Large intestine (tissue), 3 donors: ENCODE measurements at regions not wholly inside any gene's neighbourhood (a gene's known extent, or its start where the extent isn't known, plus 50 kb on each side); places are given as distances from the start of the nearest gene placed in this dataset.

ENCODE experiments used
- DNase-seq, 2 donors: peaks; one replicate each; pipeline versions ENCODE4 v3.0.0 to v3.0.0-alpha.2; 2013
- H3K27ac ChIP-seq: one replicate; pipeline ENCODE4 v1.5.1; 2013; ENCODE audit warnings: low read length
- H3K27me3 ChIP-seq: 2 replicates; pipeline ENCODE4 v1.6.1; 2013; ENCODE audit warnings: low read length; ENCODE audit not compliant: control insufficient read depth, insufficient read depth
- H3K36me3 ChIP-seq: 2 replicates; pipeline ENCODE4 v1.6.1; 2013; ENCODE audit warnings: low read length; ENCODE audit not compliant: control insufficient read depth, insufficient read depth
- H3K4me1 ChIP-seq: one replicate; pipeline ENCODE4 v1.6.1; 2013; ENCODE audit warnings: low read length; ENCODE audit not compliant: control insufficient read depth, insufficient read depth
- H3K4me3 ChIP-seq: one replicate; pipeline ENCODE4 v1.5.1; 2013; ENCODE audit warnings: low read length
- H3K9me3 ChIP-seq: one replicate; pipeline ENCODE4 v1.6.1; 2013; ENCODE audit warnings: mild to moderate bottlenecking, low read depth, low read length, moderate library complexity; ENCODE audit not compliant: control insufficient read depth
- WGBS: methylation state at CpG from one replicate; pipeline ENCODE4 v1.1.5; 2013; ENCODE audit warnings: low lambda C conversion rate; ENCODE audit not compliant: insufficient coverage; 5-methylcytosine and 5-hydroxymethylcytosine counted together

DNA sequence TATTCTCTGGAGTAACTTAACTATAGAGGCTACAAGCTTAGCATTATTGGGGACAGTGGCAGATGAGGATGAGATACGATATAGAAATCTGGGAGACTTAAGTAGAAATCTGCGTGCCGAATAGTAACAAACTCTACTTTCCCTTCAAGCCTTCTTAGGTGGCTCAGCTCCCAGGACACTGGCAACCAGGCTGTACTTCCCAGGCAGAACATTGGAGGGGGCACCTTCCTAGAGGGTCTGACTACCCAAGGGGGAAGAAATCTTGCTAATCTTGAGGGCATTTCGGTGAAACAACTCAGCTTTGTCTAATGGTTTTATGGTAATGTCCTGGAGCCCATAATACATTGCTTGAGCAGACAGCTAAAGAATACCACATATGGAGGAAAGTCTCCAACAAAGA lies 126.2 kb upstream of the DTNA start:
- DNase-seq: no peak
- Histone ChIP-seq H3K4me3 (no peak overlapping the region), H3K27ac (no peak overlapping the region), H3K27me3 (no peaks in the 10 kb centered on the region), H3K9me3 (peaks cover 5% of the 10 kb centered on the region), H3K4me1 (no peaks in the 10 kb centered on the region), H3K36me3 (no peaks in the 10 kb centered on the region)
- WGBS: 100% methylated on average over 1 of the region's 4 CpGs

DNA sequence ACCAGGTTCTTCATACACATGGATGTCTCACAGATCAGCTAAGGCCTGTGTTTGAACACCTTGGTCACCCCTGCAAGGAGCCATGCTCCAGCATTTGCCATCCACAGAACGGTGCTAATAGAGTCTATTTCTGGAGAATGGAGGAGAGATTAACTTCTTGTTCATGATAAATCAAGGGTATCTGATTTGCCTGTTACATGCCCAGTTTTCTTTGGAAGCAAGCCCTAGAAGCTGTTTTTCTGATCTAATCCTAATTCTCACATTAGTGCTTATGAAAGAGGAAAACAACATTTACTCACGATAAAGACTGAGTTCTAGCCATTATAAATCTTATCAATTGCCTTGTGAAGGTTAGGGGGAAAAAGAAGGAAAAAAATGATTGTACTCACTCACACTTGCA lies 119.6 kb upstream of the DTNA start:
- H3K4me1 ChIP-seq: no peaks in the 10 kb centered on the region
- no peaks in the 10 kb centered on the region for H3K27me3 ChIP-seq
- no peak overlapping the region for H3K27ac ChIP-seq
- H3K9me3 ChIP-seq: no peaks in the 10 kb centered on the region
- WGBS: no CpG with 5 or more reads among the region's 2 CpGs
- no peak for DNase-seq
- H3K36me3 ChIP-seq: no peaks in the 10 kb centered on the region
- no peak overlapping the region for H3K4me3 ChIP-seq

DNA sequence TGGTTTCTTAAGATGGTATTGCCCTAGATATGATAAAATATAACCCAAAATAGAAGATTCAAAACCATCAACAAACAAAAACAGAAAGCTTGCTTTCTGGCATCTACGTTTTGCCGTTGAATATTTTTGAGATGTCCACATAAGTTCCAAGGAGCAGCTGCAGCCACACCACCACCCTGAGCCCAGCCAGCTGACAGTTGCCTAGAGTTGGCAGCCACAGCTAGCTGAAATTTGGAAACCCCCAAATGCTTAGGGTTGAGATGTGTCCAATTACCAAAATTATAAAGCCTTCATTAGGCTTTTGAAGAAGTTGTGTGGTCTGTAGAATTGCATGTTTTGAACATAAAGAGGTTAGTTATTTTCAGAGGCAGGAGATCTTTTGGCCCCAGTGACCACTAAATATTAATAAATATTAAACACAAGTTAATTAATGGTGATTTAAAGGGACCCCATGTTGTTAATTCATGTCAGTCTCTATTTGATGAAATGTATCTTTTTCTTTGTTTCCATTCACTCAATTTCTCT lies 118.1 kb upstream of the DTNA start:
- Histone ChIP-seq H3K4me3 (no peak overlapping the region), H3K9me3 (no peaks in the 10 kb centered on the region), H3K27ac (no peak overlapping the region), H3K4me1 (no peaks in the 10 kb centered on the region), H3K27me3 (no peaks in the 10 kb centered on the region), H3K36me3 (no peaks in the 10 kb centered on the region)
- DNase-seq: no peak
- whole genome bisulfite sequencing: no CpG with 5 or more reads among the region's 2 CpGs

DNA sequence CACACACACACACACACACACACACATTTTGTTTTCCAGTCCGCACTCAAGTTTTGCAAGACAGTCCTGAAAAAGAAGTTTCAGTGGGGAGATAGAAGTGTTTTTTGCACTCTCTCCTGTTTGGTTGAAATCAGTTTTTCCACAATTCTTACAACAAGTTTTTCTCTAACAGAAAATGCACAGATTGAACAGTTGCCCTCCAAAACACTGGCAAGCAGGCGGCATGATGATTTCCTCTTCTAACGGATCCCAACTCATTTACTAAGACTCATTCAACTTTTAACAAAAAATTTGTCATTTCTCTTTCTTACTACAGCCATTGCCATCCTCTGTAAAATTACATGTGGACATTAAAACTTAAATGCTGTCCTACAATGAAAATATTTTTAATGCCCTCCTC lies 117.6 kb upstream of the DTNA start:
- WGBS: 80% methylated on average over 1 of the region's 3 CpGs
- H3K9me3 ChIP-seq: no peaks in the 10 kb centered on the region
- no peak overlapping the region for H3K27ac ChIP-seq
- no peaks in the 10 kb centered on the region for H3K4me1 ChIP-seq
- no peaks in the 10 kb centered on the region for H3K36me3 ChIP-seq
- no peak for DNase-seq
- H3K4me3 ChIP-seq: no peak overlapping the region
- no peaks in the 10 kb centered on the region for H3K27me3 ChIP-seq

DNA sequence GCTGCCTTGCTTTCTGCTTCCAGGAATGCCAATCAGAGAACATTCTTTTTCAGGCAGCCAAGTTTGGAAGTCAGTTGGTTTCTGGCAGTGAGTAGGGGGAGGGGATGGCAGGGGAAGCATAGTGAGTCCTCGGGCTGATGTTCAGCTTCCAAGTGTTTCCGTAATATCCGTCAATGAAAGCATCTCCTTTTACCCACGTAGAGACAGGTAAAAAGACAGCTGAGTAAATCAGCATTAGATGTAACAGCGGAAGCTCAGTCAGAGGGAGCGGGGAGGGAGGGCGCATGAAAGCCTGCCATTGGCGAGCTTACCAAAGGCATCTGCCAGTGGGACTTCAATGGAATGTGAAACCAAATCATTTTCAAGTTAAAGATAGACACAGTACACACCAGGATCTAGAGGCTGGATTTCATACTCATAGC lies 117.1 kb upstream of the DTNA start:
- H3K36me3 ChIP-seq: no peaks in the 10 kb centered on the region
- no peaks in the 10 kb centered on the region for H3K4me1 ChIP-seq
- no peaks in the 10 kb centered on the region for H3K27me3 ChIP-seq
- no peaks in the 10 kb centered on the region for H3K9me3 ChIP-seq
- DNase-seq: peak; percentile 24 to 45
- peak overlapping the region; percentile 27 for H3K4me3 ChIP-seq
- WGBS: 0% methylated on average over 1 of the region's 8 CpGs
- H3K27ac ChIP-seq: no peak overlapping the region

DNA sequence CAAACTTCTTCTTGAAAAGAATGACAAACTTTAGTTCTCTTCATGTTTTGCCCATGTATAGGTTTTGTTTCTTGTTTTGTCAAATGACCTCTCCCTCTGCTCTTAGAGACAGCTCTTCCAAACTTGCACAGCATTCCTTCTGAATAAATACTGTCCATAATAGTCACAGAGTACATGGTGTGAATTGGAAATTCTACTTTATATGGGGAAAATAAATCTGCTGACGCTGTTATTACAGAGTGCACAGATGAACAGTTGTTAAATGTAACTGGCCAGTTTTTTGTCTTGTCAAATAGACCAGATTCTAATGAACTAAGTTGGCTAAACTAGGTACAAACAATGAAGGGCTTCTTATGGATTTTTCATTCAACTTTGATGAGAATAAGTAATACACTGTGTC lies 115.8 kb upstream of the DTNA start:
- Histone ChIP-seq H3K27me3 (no peaks in the 10 kb centered on the region), H3K9me3 (no peaks in the 10 kb centered on the region), H3K4me3 (no peak overlapping the region), H3K36me3 (no peaks in the 10 kb centered on the region), H3K4me1 (no peaks in the 10 kb centered on the region), H3K27ac (no peak overlapping the region)
- 100% methylated on average over 1 of the region's 1 CpG for WGBS
- DNase-seq: no peak

DNA sequence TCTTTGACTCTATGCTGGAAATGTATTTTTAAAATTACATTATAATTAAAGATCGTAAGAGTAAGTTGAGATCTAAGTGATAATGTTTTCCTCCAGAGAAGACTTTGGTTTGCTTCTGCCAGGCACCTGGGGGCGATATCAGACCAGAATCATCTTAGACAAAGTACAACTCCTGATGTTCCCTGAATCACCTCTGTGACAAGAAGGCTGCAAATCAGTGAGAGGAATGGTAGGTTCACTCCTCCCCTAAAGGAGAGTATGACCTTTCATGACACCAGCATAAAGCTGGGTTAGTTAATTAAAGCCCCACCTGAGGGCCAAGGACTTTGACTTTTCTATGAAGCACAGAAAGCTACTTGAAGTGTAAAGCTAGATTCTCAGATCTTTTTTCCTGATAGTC lies 114.4 kb upstream of the DTNA start:
- DNase-seq: peak; percentile 22 to 53
- 13% methylated on average over 1 of the region's 2 CpGs for WGBS
- no peaks in the 10 kb centered on the region for H3K4me1 ChIP-seq
- no peak overlapping the region for H3K4me3 ChIP-seq
- no peak overlapping the region for H3K27ac ChIP-seq
- H3K27me3 ChIP-seq: no peaks in the 10 kb centered on the region
- H3K9me3 ChIP-seq: no peaks in the 10 kb centered on the region
- H3K36me3 ChIP-seq: no peaks in the 10 kb centered on the region

DNA sequence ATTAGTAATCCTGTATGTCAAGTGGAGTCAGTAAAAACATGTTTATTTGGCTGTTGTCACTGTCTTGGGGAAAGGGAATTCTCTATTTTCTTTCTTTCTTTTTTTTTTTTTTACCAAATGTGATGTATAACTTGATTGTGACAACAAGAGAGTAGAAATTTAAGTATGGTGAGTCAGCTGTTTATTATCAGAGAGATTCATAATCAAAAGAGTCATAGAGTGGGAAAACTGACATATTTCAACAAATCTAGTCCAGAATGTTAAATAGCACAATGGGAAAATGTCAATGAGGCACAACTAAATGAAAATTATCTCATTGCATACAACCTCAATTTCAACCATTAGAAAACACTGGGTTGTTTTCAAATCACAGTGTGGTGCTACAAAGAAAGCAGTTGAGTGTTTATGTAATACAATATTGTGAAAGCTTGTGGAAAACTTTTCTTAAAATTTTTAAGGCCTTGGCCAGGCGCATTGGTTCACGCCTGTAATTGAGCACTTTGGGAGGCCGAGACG lies 111.9 kb upstream of the DTNA start:
- no peaks in the 10 kb centered on the region for H3K9me3 ChIP-seq
- H3K4me3 ChIP-seq: no peak overlapping the region
- DNase-seq: no peak
- no CpG with 5 or more reads among the region's 4 CpGs for WGBS
- no peaks in the 10 kb centered on the region for H3K27me3 ChIP-seq
- H3K4me1 ChIP-seq: no peaks in the 10 kb centered on the region
- no peak overlapping the region for H3K27ac ChIP-seq
- no peaks in the 10 kb centered on the region for H3K36me3 ChIP-seq

DNA sequence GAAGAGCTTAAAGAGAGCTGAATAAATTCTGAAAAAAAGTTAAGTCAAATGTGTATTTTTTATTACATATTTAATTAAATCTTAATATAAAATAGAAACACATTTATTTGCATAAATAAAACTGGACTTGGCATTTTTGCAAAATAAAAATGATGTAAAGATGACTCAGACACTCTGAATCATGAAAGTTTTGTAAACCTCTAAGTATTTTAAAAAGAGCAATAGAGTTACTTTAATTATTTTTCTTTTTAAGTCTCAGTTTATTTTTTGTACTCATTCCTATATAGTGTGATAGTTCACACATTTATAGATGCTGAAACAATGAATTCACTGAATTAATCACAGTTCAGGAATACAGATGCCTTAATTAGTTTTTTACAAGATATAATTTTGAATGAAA lies 109.9 kb upstream of the DTNA start:
- Histone ChIP-seq H3K27ac (no peak overlapping the region), H3K4me3 (no peak overlapping the region), H3K4me1 (peaks cover 2% of the 10 kb centered on the region), H3K27me3 (no peaks in the 10 kb centered on the region), H3K9me3 (no peaks in the 10 kb centered on the region), H3K36me3 (no peaks in the 10 kb centered on the region)
- no peak for DNase-seq

DNA sequence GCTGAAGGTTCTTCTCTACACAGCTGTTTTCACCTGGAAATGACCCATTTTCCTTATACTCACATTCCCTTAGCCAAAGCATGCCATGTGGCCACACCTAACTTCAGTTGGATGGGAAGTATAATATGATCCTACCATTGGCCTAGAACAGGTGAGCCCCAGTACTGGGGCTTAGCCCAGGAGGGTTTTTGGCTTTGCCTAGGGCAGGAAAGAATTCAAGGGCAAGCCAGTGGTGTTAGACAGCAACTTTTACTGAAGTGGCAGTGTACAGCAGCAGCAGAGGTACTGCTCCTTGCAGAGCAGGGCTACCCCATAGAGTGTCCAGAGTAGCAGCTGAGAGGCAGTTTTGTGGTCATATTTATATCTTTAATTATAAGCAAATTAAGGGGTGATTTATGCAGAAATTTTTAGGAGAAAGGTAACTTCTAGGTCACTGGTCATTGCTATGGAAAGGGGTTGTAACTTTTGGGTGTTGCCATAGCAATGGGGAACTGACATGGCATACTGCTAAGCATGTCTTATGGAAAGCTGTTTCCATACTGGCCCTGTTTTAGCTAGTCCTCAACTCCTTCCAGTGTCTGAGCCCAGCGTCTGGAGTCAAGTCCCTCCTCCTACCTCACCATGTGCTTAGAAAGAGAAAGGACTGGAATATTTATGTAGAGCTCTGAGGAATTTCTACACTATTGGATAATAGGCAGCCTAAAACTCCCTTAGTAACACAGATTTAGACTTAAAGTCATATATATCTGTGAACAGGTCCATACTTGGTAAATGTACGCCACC lies 109.0 kb upstream of the DTNA start:
- Histone ChIP-seq H3K9me3 (no peaks in the 10 kb centered on the region), H3K27me3 (no peaks in the 10 kb centered on the region), H3K4me1 (peaks cover 2% of the 10 kb centered on the region), H3K36me3 (no peaks in the 10 kb centered on the region), H3K4me3 (no peak overlapping the region), H3K27ac (no peak overlapping the region)
- DNase-seq: no peak
- WGBS: 88% methylated on average over 1 of the region's 2 CpGs

DNA sequence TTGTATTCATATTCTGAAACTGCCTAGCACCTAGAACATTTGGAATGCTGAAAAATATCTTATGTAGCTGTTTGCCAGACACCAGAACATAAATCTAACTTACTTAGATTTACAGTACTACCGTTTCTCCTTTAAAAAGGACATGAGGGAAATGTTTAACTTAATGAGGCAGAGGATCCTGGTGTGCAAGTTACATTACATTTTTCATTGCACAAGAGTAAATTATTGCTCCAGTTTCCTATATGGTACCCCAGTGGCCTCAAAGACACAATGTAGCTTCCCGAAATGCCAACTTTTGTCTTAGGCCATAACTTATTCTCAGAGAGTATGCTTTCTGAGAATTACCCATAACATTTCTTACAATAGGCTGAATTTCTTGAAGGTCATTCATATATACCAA lies 105.5 kb upstream of the DTNA start:
- Histone ChIP-seq H3K27ac (no peak overlapping the region), H3K9me3 (no peaks in the 10 kb centered on the region), H3K27me3 (no peaks in the 10 kb centered on the region), H3K4me3 (no peak overlapping the region), H3K36me3 (no peaks in the 10 kb centered on the region), H3K4me1 (peaks cover 2% of the 10 kb centered on the region)
- DNase-seq: no peak
- WGBS: 100% methylated on average over 1 of the region's 2 CpGs
